Stimulated activated naive CD8-positive, alpha-beta T cell treated with anti-CD3 and anti-CD28 coated beads, Interleukin-15, amount 100 ng/mL, for 72 hours (primary cell): ENCODE measurements at regions not wholly inside any gene's neighbourhood (a gene's known extent, or its start where the extent isn't known, plus 50 kb on each side); places are given as distances from the start of the nearest gene placed in this dataset.

Experiments
- ATAC-seq: fragments of 150-1000 bp; cut with Tn5 transposase; 2 replicates; pipeline ENCODE4 v1.10.0; 2021; ENCODE audit warnings: mild to moderate bottlenecking, moderate library complexity
- DNase-seq, 2 donors: peaks; one replicate each; pipeline ENCODE4 v3.0.0; 2021 to 2022
- H3K27ac Mint-ChIP-seq, 2 donors: one replicate each; pipeline ENCODE4 v1.8.0; 2022; ENCODE audit warnings: mild to moderate bottlenecking in 2 of 2, mixed read lengths in 2 of 2, moderate library complexity in 2 of 2
- H3K27me3 Mint-ChIP-seq: one replicate; pipeline ENCODE4 v1.8.0; 2022; ENCODE audit warnings: mixed read lengths
- H3K4me1 Mint-ChIP-seq: one replicate; pipeline ENCODE4 v1.8.0; 2022; ENCODE audit warnings: mild to moderate bottlenecking, mixed read lengths
- H3K4me3 Mint-ChIP-seq, 2 donors: one replicate each; pipeline ENCODE4 v1.8.0; 2022; ENCODE audit warnings: mild to moderate bottlenecking in 2 of 2, mixed read lengths in 2 of 2, moderate library complexity in 1 of 2
- H3K9me3 Mint-ChIP-seq, 2 donors: one replicate each; pipeline ENCODE4 v1.8.0; 2022; ENCODE audit warnings: mixed read lengths in 2 of 2

GRCh38 chr2:144181001-144181400 is 338.9 kb downstream of the ZEB2 start:
- Mint-ChIP-seq H3K27me3 (no peaks in the 10 kb centered on the region), H3K9me3 (peaks cover 0 to 8% of the 10 kb centered on the region in 2 donors), H3K4me1 (peaks cover 41% of the 10 kb centered on the region), H3K27ac (no peak overlapping the region), H3K4me3 (no peak overlapping the region)
- DNase-seq (no peak), ATAC-seq (no peak)

GRCh38 chr2:144180131-144180530 is 339.8 kb downstream of the ZEB2 start:
- H3K27me3 Mint-ChIP-seq = no peaks in the 10 kb centered on the region
- no peak for ATAC-seq
- peaks cover 0 to 8% of the 10 kb centered on the region in 2 donors for H3K9me3 Mint-ChIP-seq
- H3K4me1 Mint-ChIP-seq = peaks cover 32% of the 10 kb centered on the region
- H3K4me3 Mint-ChIP-seq = no peak overlapping the region
- no peak overlapping the region for H3K27ac Mint-ChIP-seq
- DNase-seq = no peak

- H3K27ac Mint-ChIP-seq = no peak overlapping the region
- no peaks in the 10 kb centered on the region for H3K27me3 Mint-ChIP-seq
- no peak overlapping the region for H3K4me3 Mint-ChIP-seq
- ATAC-seq (no peak), DNase-seq (no peak)
- peaks cover 12 to 21% of the 10 kb centered on the region in 2 donors for H3K9me3 Mint-ChIP-seq
- H3K4me1 Mint-ChIP-seq = no peaks in the 10 kb centered on the region
These were observed 349.7 kb downstream of the ZEB2 start for GRCh38 chr2:144170179-144170578.

- no peak overlapping the region for H3K27ac Mint-ChIP-seq
- no peaks in the 10 kb centered on the region for H3K9me3 Mint-ChIP-seq
- ATAC-seq = peak; percentile 74
- no peak overlapping the region for H3K4me3 Mint-ChIP-seq
- H3K27me3 Mint-ChIP-seq = no peaks in the 10 kb centered on the region
- no peak for DNase-seq
- H3K4me1 Mint-ChIP-seq = peaks cover 12% of the 10 kb centered on the region
These were observed 353.2 kb downstream of the ZEB2 start for GRCh38 chr2:144166743-144167142.

GRCh38 chr2:144165599-144166250 is 354.2 kb downstream of the ZEB2 start:
- DNase-seq = no peak
- ATAC-seq = no peak
- Mint-ChIP-seq H3K27me3 (no peaks in the 10 kb centered on the region), H3K4me1 (peaks cover 16% of the 10 kb centered on the region), H3K9me3 (no peaks in the 10 kb centered on the region), H3K4me3 (no peak overlapping the region), H3K27ac (no peak overlapping the region)

GRCh38 chr2:144163592-144163991 is 356.3 kb downstream of the ZEB2 start:
- no peaks in the 10 kb centered on the region for H3K27me3 Mint-ChIP-seq
- no peak overlapping the region for H3K27ac Mint-ChIP-seq
- ATAC-seq = no peak
- no peak for DNase-seq
- H3K9me3 Mint-ChIP-seq = no peaks in the 10 kb centered on the region
- peaks cover 16% of the 10 kb centered on the region for H3K4me1 Mint-ChIP-seq
- no peak overlapping the region for H3K4me3 Mint-ChIP-seq

GRCh38 chr2:144162652-144163051 is 357.3 kb downstream of the ZEB2 start:
- H3K9me3 Mint-ChIP-seq = no peaks in the 10 kb centered on the region
- H3K4me3 Mint-ChIP-seq = no peak overlapping the region
- H3K27me3 Mint-ChIP-seq = no peaks in the 10 kb centered on the region
- DNase-seq (peak; percentile 37 to 52), ATAC-seq (peak; percentile 83)
- H3K27ac Mint-ChIP-seq = no peak overlapping the region
- peaks cover 16% of the 10 kb centered on the region for H3K4me1 Mint-ChIP-seq

- no peaks in the 10 kb centered on the region for H3K9me3 Mint-ChIP-seq
- no peak for ATAC-seq
- no peak overlapping the region for H3K4me3 Mint-ChIP-seq
- peaks cover 16% of the 10 kb centered on the region for H3K4me1 Mint-ChIP-seq
- no peak for DNase-seq
- no peaks in the 10 kb centered on the region for H3K27me3 Mint-ChIP-seq
- H3K27ac Mint-ChIP-seq = no peak overlapping the region
These were observed 358.9 kb downstream of the ZEB2 start for GRCh38 chr2:144161061-144161460.

GRCh38 chr2:144159240-144159639 is 360.7 kb downstream of the ZEB2 start:
- H3K27me3 Mint-ChIP-seq = no peaks in the 10 kb centered on the region
- H3K9me3 Mint-ChIP-seq = no peaks in the 10 kb centered on the region
- no peak for DNase-seq
- ATAC-seq = no peak
- no peak overlapping the region for H3K4me3 Mint-ChIP-seq
- no peak overlapping the region for H3K27ac Mint-ChIP-seq
- peaks cover 16% of the 10 kb centered on the region for H3K4me1 Mint-ChIP-seq

- Mint-ChIP-seq H3K27ac (no peak overlapping the region), H3K4me3 (no peak overlapping the region), H3K27me3 (no peaks in the 10 kb centered on the region), H3K9me3 (no peaks in the 10 kb centered on the region), H3K4me1 (peaks cover 16% of the 10 kb centered on the region)
- ATAC-seq (no peak), DNase-seq (no peak)
These were observed 361.8 kb downstream of the ZEB2 start for GRCh38 chr2:144158096-144158495.

GRCh38 chr2:144156736-144157640 is 362.9 kb downstream of the ZEB2 start:
- DNase-seq = no peak
- Mint-ChIP-seq H3K9me3 (no peaks in the 10 kb centered on the region), H3K27me3 (no peaks in the 10 kb centered on the region), H3K27ac (no peak overlapping the region), H3K4me1 (peaks cover 7% of the 10 kb centered on the region), H3K4me3 (no peak overlapping the region)
- no peak for ATAC-seq

GRCh38 chr2:144154205-144154604 is 365.7 kb downstream of the ZEB2 start:
- H3K27ac Mint-ChIP-seq = no peak overlapping the region
- no peaks in the 10 kb centered on the region for H3K27me3 Mint-ChIP-seq
- no peak overlapping the region for H3K4me3 Mint-ChIP-seq
- H3K9me3 Mint-ChIP-seq = no peaks in the 10 kb centered on the region
- ATAC-seq (no peak), DNase-seq (no peak)
- no peaks in the 10 kb centered on the region for H3K4me1 Mint-ChIP-seq

- ATAC-seq (no peak), DNase-seq (no peak)
- Mint-ChIP-seq H3K9me3 (no peaks in the 10 kb centered on the region), H3K4me3 (no peak overlapping the region), H3K4me1 (no peaks in the 10 kb centered on the region), H3K27me3 (no peaks in the 10 kb centered on the region), H3K27ac (no peak overlapping the region)
These were observed 367.1 kb downstream of the ZEB2 start for GRCh38 chr2:144152817-144153271.

GRCh38 chr2:144151851-144152250 is 368.1 kb downstream of the ZEB2 start:
- H3K27ac Mint-ChIP-seq = no peak overlapping the region
- DNase-seq (no peak), ATAC-seq (no peak)
- H3K27me3 Mint-ChIP-seq = no peaks in the 10 kb centered on the region
- H3K9me3 Mint-ChIP-seq = no peaks in the 10 kb centered on the region
- no peaks in the 10 kb centered on the region for H3K4me1 Mint-ChIP-seq
- no peak overlapping the region for H3K4me3 Mint-ChIP-seq

GRCh38 chr2:144151405-144151804 is 368.5 kb downstream of the ZEB2 start:
- H3K9me3 Mint-ChIP-seq = no peaks in the 10 kb centered on the region
- ATAC-seq = no peak
- DNase-seq = no peak
- H3K27ac Mint-ChIP-seq = no peak overlapping the region
- no peaks in the 10 kb centered on the region for H3K27me3 Mint-ChIP-seq
- no peaks in the 10 kb centered on the region for H3K4me1 Mint-ChIP-seq
- H3K4me3 Mint-ChIP-seq = no peak overlapping the region

- ATAC-seq = no peak
- no peak overlapping the region for H3K27ac Mint-ChIP-seq
- no peak overlapping the region for H3K4me3 Mint-ChIP-seq
- no peak for DNase-seq
- no peaks in the 10 kb centered on the region for H3K27me3 Mint-ChIP-seq
- no peaks in the 10 kb centered on the region for H3K9me3 Mint-ChIP-seq
- H3K4me1 Mint-ChIP-seq = no peaks in the 10 kb centered on the region
These were observed 372.6 kb downstream of the ZEB2 start for GRCh38 chr2:144147356-144147755.
